ENCODE measurements at regions not wholly inside any gene's neighbourhood (a gene's known extent, or its start where the extent isn't known, plus 50 kb on each side); places are given as distances from the start of the nearest gene placed in this dataset.

DNA sequence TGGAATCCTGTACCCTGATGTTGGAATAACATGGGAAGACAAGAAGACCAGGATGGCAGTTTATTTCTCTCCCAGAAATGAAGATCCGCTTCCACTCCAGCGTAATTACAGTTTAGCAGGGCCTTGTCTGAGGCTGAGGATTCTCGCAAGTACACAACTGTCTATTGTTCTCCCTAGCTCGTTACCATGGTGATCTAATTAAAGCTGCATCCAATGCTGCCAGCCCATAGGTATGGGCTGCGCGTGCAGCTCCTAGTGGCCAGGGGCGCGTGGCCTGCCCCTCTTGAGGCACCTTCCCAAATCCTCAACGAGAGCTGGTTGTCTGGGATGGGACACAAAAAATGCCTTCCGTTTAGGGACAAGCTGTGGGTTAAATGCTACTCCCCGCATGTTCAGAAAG lies 344.9 kb downstream of the CYRIA start:
- TF ChIP-seq ZFP3 (CRISPR knock-in tag; IDR thresholded peaks at IDR 0.05) = no peak
- no peak for ATAC-seq

DNA sequence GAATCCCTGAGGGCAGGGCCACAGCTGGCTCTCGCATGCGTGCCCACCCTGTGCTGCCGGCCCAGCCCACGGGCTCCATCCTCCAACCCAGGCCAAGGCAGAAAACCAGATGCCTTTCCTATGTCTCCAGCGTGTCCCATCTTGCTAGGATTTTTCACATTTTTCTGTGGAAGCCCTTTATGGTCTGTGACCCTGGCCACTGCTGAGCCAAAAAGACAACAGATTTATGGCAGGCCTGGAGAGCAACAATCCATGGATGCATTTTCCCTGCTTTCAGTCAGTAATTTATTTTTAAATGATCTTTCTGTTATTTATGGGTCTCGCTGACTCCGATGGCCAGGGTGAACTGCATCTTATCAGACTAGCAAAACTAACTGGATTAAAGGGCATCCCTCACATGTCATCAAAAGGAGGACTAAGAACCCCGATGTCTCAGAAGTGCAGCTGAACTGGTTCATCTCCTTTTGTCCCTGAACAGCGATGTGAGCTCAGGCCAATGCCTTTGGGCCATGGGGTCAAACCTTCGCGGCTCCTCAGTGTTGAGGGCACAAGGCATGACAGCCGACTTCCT lies 346.0 kb downstream of the CYRIA start:
- TF ChIP-seq, protein P1, sequence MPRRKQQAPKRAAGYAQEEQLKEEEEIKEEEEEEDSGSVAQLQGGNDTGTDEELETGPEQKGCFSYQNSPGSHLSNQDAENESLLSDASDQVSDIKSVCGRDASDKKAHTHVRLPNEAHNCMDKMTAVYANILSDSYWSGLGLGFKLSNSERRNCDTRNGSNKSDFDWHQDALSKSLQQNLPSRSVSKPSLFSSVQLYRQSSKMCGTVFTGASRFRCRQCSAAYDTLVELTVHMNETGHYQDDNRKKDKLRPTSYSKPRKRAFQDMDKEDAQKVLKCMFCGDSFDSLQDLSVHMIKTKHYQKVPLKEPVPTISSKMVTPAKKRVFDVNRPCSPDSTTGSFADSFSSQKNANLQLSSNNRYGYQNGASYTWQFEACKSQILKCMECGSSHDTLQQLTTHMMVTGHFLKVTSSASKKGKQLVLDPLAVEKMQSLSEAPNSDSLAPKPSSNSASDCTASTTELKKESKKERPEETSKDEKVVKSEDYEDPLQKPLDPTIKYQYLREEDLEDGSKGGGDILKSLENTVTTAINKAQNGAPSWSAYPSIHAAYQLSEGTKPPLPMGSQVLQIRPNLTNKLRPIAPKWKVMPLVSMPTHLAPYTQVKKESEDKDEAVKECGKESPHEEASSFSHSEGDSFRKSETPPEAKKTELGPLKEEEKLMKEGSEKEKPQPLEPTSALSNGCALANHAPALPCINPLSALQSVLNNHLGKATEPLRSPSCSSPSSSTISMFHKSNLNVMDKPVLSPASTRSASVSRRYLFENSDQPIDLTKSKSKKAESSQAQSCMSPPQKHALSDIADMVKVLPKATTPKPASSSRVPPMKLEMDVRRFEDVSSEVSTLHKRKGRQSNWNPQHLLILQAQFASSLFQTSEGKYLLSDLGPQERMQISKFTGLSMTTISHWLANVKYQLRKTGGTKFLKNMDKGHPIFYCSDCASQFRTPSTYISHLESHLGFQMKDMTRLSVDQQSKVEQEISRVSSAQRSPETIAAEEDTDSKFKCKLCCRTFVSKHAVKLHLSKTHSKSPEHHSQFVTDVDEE (CRISPR knock-in tag; IDR thresholded peaks at IDR 0.05) = 0 out of 2 replicates have a peak, but pooled peaks have one; percentile 62
- TF ChIP-seq RARB (CRISPR knock-in tag; IDR thresholded peaks at IDR 0.05) = no peak
- TF ChIP-seq ISL1 (CRISPR knock-in tag; IDR thresholded peaks at IDR 0.05) = peak; percentile 80
- no peak for TF ChIP-seq PPARA (CRISPR knock-in tag; IDR thresholded peaks at IDR 0.05; ENCODE audit: borderline replicate concordance)
- ATAC-seq = no peak

DNA sequence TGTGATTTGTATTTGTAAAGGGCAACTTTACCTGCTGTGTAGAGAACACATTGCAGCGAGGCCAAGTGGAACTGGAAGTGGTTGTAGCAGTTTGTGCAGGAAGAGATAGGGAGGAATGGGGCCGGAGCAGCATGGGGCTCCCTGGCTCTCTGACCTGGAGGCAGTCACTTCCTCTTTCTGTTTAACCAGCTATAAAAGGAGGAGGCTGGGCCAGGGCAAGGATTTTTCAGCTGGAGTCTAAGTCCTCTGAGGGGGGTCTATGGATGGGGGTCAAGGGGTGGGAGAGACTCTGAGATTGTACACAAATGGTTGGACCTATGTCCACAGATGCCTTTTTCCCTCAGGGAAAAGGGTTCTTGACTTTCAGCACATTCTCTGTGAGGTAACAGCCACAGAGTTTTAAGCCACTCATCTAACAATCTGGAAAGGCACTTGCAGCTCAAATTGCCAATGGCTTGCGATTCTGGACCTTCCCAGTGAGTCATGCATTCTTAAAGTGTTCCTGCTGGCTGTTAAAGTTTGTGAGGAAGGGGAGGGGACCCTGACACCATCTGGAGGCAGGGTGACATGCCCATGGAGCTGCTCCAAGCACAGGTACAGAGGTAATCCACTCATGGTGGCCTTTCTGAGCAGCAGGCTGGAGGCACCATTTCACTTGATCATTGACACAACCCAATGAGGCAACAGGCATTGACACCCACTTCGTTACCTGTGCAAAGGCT lies 347.0 kb downstream of the CYRIA start:
- TF ChIP-seq, protein P2, sequence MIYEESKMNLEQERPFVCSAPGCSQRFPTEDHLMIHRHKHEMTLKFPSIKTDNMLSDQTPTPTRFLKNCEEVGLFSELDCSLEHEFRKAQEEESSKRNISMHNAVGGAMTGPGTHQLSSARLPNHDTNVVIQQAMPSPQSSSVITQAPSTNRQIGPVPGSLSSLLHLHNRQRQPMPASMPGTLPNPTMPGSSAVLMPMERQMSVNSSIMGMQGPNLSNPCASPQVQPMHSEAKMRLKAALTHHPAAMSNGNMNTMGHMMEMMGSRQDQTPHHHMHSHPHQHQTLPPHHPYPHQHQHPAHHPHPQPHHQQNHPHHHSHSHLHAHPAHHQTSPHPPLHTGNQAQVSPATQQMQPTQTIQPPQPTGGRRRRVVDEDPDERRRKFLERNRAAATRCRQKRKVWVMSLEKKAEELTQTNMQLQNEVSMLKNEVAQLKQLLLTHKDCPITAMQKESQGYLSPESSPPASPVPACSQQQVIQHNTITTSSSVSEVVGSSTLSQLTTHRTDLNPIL (CRISPR knock-in tag; IDR thresholded peaks at IDR 0.05; ENCODE audit: low read depth) = no peak
- TF ChIP-seq, protein P1 (CRISPR knock-in tag; IDR thresholded peaks at IDR 0.05) = no peak
- TF ChIP-seq ZC3H10 (CRISPR knock-in tag; IDR thresholded peaks at IDR 0.05) (no peak), ZFP3 (CRISPR knock-in tag; IDR thresholded peaks at IDR 0.05) (no peak), TOX (CRISPR knock-in tag; IDR thresholded peaks at IDR 0.05; ENCODE audit: borderline replicate concordance) (no peak), ESRRG (CRISPR knock-in tag; IDR thresholded peaks at IDR 0.05) (no peak), SNAI2 (CRISPR knock-in tag; IDR thresholded peaks at IDR 0.05) (no peak), OSR1 (CRISPR knock-in tag; IDR thresholded peaks at IDR 0.05) (no peak), ARNTL (CRISPR knock-in tag; IDR thresholded peaks at IDR 0.05; ENCODE audit: borderline replicate concordance, low read depth) (no peak), ZNF8 (CRISPR knock-in tag; IDR thresholded peaks at IDR 0.05) (no peak)
- TF ChIP-seq, protein P3, sequence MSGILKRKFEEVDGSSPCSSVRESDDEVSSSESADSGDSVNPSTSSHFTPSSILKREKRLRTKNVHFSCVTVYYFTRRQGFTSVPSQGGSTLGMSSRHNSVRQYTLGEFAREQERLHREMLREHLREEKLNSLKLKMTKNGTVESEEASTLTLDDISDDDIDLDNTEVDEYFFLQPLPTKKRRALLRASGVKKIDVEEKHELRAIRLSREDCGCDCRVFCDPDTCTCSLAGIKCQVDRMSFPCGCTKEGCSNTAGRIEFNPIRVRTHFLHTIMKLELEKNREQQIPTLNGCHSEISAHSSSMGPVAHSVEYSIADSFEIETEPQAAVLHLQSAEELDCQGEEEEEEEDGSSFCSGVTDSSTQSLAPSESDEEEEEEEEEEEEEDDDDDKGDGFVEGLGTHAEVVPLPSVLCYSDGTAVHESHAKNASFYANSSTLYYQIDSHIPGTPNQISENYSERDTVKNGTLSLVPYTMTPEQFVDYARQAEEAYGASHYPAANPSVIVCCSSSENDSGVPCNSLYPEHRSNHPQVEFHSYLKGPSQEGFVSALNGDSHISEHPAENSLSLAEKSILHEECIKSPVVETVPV (CRISPR knock-in tag; IDR thresholded peaks at IDR 0.05) = no peak
- TF ChIP-seq, protein P4, sequence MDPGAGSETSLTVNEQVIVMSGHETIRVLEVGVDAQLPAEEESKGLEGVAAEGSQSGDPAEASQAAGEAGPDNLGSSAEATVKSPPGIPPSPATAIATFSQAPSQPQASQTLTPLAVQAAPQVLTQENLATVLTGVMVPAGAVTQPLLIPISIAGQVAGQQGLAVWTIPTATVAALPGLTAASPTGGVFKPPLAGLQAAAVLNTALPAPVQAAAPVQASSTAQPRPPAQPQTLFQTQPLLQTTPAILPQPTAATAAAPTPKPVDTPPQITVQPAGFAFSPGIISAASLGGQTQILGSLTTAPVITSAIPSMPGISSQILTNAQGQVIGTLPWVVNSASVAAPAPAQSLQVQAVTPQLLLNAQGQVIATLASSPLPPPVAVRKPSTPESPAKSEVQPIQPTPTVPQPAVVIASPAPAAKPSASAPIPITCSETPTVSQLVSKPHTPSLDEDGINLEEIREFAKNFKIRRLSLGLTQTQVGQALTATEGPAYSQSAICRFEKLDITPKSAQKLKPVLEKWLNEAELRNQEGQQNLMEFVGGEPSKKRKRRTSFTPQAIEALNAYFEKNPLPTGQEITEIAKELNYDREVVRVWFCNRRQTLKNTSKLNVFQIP (CRISPR knock-in tag; IDR thresholded peaks at IDR 0.05; ENCODE audit: borderline replicate concordance, low read depth) = no peak
- TF ChIP-seq, protein P5, sequence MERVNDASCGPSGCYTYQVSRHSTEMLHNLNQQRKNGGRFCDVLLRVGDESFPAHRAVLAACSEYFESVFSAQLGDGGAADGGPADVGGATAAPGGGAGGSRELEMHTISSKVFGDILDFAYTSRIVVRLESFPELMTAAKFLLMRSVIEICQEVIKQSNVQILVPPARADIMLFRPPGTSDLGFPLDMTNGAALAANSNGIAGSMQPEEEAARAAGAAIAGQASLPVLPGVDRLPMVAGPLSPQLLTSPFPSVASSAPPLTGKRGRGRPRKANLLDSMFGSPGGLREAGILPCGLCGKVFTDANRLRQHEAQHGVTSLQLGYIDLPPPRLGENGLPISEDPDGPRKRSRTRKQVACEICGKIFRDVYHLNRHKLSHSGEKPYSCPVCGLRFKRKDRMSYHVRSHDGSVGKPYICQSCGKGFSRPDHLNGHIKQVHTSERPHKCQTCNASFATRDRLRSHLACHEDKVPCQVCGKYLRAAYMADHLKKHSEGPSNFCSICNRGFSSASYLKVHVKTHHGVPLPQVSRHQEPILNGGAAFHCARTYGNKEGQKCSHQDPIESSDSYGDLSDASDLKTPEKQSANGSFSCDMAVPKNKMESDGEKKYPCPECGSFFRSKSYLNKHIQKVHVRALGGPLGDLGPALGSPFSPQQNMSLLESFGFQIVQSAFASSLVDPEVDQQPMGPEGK (CRISPR knock-in tag; IDR thresholded peaks at IDR 0.05; ENCODE audit: borderline replicate concordance) = no peak

More for the DNA sequence above, 347.0 kb downstream of the CYRIA start:
- no peak for ATAC-seq
